IPS-NIHi11 (cell line): ENCODE measurements at regions not wholly inside any gene's neighbourhood (a gene's known extent, or its start where the extent isn't known, plus 50 kb on each side); places are given as distances from the start of the nearest gene placed in this dataset.

Source experiments
- DNase-seq: peaks from one replicate; pipeline ENCODE4 v3.0.0; 2012; ENCODE audit warnings: mixed read lengths, low spot score

GRCh38 chr4:1511441-1512041 is 105.3 kb upstream of the NKX1-1 start:
- DNase-seq, result peak; percentile 62

DNA sequence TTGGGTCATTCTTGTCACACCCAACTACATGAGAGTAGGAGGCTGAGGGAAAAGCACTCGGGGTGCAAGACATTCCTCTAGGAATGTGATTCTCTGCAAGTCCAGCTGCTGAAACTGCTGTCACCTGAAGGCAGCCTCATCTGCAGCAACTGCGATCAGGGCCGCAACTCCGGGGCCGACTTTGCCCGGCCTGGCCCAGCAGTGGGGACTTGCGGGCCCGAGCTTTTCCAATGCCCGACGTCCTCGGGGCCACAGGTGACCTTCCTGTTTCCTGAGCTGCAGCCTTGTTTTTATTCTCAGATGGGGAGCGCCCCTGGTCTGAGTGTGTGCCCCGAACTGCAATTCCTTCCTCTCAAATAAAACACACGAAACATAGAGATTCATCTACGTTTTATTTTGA is 104.7 kb upstream of the NKX1-1 start:
- no peak for DNase-seq

GRCh38 chr4:1509366-1509765 is 103.1 kb upstream of the NKX1-1 start:
- no peak for DNase-seq

- peak; percentile 3 for DNase-seq
These were observed 102.2 kb upstream of the NKX1-1 start for GRCh38 chr4:1508161-1509160.

DNA sequence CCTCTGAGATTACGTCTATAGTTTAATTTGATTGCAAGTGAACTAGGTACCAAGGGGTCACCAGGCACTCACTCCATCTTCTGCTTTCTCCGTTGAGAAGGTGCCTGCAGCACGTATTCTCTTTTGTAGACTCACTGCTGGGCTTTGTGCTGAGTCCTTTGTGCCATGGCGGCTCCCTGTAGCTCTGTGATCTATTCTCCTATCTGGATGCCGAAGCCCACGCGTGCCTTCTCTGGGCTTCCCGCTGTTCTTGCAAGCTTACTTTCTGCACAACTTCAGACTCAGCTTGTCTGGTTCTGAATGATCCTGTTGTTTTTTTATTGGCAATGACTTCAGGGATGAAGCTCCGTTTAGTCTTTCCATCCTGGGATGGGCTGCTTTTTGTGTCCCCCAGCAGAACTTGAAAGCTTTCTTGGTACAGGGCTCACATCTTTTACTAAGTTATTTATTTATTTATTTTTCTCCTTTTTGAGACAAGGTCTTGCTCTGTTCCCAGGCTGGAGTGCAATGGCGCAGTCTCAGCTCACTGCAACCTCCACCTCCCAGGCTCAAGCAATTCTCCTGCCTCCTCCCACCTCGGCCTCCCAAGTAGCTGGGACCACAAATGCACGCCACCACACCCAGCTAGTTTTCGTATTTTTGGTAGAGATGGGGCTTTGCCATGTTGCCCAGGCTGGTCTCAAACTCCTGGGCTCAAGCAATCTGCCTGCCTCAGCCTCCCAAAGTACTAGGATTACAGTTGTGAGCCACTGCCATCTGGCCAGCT is 100.9 kb upstream of the NKX1-1 start:
- DNase-seq, result peak; percentile 5

GRCh38 chr4:1505511-1506460 is 99.5 kb upstream of the NKX1-1 start:
- peak; percentile 14 for DNase-seq

GRCh38 chr4:1504595-1505500 is 98.6 kb upstream of the NKX1-1 start:
- peak; percentile 4 for DNase-seq

GRCh38 chr4:1503583-1504471 is 97.6 kb upstream of the NKX1-1 start:
- peak; percentile 47 for DNase-seq

GRCh38 chr4:1502976-1503375 is 96.7 kb upstream of the NKX1-1 start:
- DNase-seq, result peak; percentile 12

DNA sequence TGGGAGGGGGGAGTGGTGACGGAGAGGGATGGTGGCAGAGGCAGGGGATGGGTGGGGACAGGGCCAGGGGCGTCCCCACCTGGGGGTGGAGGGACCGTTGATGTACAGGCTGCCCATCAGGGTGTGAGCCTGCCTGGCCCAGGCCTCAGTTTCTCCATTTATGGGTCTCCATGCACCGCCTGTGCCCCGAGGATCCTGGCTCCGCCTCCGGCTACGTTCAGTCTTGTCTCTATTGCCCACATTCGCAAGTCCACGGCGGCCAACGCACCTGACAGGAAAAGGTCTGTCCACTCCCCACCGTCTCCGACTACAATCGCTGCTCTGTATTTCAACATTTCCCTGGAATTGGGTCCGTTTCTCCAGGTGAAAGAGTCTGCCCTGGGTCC is 96.3 kb upstream of the NKX1-1 start:
- DNase-seq, result peak; percentile 19

DNA sequence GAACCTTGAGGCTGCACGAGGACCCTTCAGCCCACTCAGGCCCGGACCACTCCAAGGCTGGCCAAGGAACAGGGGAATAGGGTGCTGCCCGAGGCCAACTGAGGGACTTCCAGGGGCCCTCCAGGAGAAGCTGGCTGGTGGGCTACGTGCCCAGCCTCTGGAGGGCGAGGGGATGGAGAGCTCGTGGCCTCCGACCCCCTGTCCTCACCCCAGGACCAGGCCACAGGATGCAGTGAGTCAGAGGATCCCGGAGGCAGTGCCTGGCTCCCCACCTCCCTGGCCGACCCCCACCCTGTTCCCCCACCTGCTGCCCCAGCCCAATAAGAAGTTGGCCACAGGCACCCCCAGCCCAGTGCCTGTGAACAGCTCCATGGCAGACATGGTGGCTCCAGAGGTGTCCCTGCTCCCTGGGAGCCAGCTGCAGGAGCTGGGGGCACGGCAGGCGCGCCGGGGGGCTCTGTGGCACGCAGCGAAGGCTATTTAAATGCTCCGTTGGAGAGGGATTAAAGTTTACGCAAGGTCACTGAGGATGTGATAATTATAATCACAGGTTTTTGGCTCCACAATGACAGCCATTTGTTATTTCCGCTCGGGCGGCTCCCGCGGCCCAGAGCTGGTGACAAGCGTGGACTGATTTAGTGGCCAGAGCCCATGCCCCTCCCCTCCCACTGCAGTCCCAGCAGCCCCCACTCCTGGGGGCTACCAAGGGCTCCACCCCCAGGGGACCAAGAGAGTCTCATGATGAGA is 95.7 kb upstream of the NKX1-1 start:
- DNase-seq, result peak; percentile 16

GRCh38 chr4:1500966-1501753 is 94.9 kb upstream of the NKX1-1 start:
- peak; percentile 7 for DNase-seq

DNA sequence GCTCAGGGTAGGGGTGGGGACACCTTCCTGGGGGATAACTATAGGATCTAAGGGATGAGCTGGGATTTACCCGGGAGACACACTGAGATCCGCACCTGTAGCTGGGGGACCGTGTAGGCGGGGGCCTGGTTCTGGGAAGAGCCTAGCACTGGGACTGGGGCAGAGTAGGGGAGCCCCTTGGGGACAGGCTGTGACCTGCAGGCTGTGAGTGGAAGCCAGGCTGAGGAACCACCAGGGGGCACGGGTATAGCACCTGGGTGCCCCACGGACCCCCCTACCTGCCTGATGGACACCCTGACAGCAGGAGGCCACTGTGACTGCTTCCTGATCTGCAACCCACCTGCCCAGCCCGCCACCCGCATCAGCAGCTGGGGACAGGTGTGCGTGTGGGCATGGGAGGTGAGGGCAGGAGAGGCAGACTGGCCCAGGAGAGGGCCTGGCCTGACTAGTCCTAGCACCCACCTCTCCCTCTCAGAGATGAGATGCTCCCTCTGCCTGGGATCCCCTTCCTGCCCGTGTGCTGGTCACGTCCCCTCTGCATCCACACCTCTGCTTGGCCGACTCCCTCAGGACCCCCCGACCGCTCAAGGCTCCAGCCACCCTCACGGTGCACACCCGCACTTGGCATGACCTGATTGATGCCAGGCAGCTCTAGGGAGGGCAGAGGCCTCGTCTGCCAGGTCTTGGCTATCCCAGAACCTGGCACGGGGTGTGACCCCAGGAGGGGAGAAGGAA is 94.2 kb upstream of the NKX1-1 start:
- peak; percentile 21 for DNase-seq

- DNase-seq, result peak; percentile 10
These were observed 93.2 kb upstream of the NKX1-1 start for GRCh38 chr4:1499465-1499864.

DNA sequence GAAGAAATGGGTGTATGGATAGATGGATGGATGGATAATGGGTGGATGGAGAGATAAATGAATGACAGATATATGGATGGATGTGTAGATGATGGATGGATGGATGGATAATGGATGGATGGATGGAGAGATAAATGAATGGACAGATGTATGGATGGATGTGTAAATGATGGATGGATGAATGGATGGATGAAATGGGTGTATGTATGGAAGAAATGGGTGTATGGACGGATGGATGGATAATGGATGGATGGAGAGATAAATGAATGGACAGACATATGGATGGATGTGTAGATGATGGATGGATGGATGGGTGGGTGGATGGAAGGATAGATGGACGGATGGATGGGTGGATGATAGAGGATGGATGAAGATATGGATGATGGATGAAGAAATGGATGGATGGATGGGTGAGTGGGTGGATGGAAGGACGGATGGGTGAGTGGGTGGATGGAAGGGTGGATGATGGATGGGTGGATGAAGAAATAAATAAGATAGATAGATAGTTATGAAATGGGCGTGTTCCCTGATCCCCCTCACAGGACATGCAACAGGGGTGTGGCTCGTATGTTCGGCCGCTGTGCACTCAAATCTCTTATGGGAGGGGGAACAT is 91.1 kb upstream of the NKX1-1 start:
- DNase-seq, result no peak

GRCh38 chr4:1496116-1496642 is 89.9 kb upstream of the NKX1-1 start:
- DNase-seq, result no peak
